Neural cell (in vitro differentiated cells): ENCODE measurements at regions not wholly inside any gene's neighbourhood (a gene's known extent, or its start where the extent isn't known, plus 50 kb on each side); places are given as distances from the start of the nearest gene placed in this dataset.

Experiments
- H2AFZ ChIP-seq: fragments of 200-600, 300-800 bp; sonication (generic), shearing (Covaris generic); 2 replicates; pipeline ENCODE4 v1.6.0; 2014; ENCODE audit warnings: low read depth, mild to moderate bottlenecking, antibody characterized with exemption, low read length, moderate library complexity
- H3F3A ChIP-seq: fragments of 200-600 bp; shearing (Covaris generic); 2 replicates; pipeline ENCODE4 v1.6.1; 2016; ENCODE audit warnings: mild to moderate bottlenecking, moderate library complexity, mixed read lengths, antibody characterized with exemption, low read length; ENCODE audit not compliant: insufficient read depth, poor library complexity, severe bottlenecking
- H3K27ac ChIP-seq: fragments of 200-600, 300-800 bp; sonication (generic), shearing (Covaris generic); 2 replicates; pipeline ENCODE4 v1.5.1; 2014; ENCODE audit warnings: mild to moderate bottlenecking, low read length, moderate library complexity
- H3K27me3 ChIP-seq: fragments of 300-800, 200-600 bp; sonication (generic), shearing (Covaris generic); 2 replicates; pipeline ENCODE4 v1.6.0; 2014; ENCODE audit warnings: mild to moderate bottlenecking, low read depth, low read length, moderate library complexity; ENCODE audit not compliant: insufficient read depth
- H3K36me3 ChIP-seq: fragments of 300-800, 200-600 bp; sonication (generic), shearing (Covaris generic); 2 replicates; pipeline ENCODE4 v1.5.1; 2014; ENCODE audit warnings: mild to moderate bottlenecking, antibody characterized with exemption, low read length, moderate library complexity; ENCODE audit not compliant: insufficient read depth
- H3K4me2 ChIP-seq: fragments of 300-800, 200-600 bp; sonication (generic), shearing (Covaris generic); 2 replicates; pipeline ENCODE4 v1.6.0; 2014; ENCODE audit warnings: mild to moderate bottlenecking, low read length
- H3K4me3 ChIP-seq: fragments of 300-800, 200-600 bp; sonication (generic), shearing (Covaris generic); 2 replicates; pipeline ENCODE4 v1.5.1; 2014; ENCODE audit warnings: mild to moderate bottlenecking, low read length, moderate library complexity
- H3K79me2 ChIP-seq: fragments of 200-600 bp; shearing (Covaris generic); replicated peaks from 2 replicates; pipeline ENCODE4 v1.6.0; 2014; ENCODE audit warnings: mild to moderate bottlenecking, low read length, moderate library complexity; ENCODE audit not compliant: insufficient read depth
- H3K9ac ChIP-seq: fragments of 300-800, 200-600 bp; sonication (generic), shearing (Covaris generic); 2 replicates; pipeline ENCODE4 v1.6.1; 2016; ENCODE audit warnings: mild to moderate bottlenecking, low read length, mixed read lengths
- H3K9me2 ChIP-seq: fragments of 200-600 bp; shearing (Covaris generic); 2 replicates; pipeline ENCODE4 v1.6.1; 2016; ENCODE audit warnings: mild to moderate bottlenecking, low read length, mixed read lengths; ENCODE audit not compliant: insufficient read depth
- H3K9me3 ChIP-seq: fragments of 200-600, 300-800 bp; sonication (generic), shearing (Covaris generic); 2 replicates; pipeline ENCODE4 v1.6.1; 2016; ENCODE audit warnings: mild to moderate bottlenecking, mixed run types, low read length, moderate library complexity, mixed read lengths
- H4K20me1 ChIP-seq: fragments of 200-600 bp; shearing (Covaris generic); 2 replicates; pipeline ENCODE4 v1.6.1; 2016; ENCODE audit warnings: mild to moderate bottlenecking, mixed run types; ENCODE audit not compliant: insufficient read depth
- EZH2 ChIP-seq: fragments of 200-600, 300-800 bp; shearing (Covaris generic), sonication (generic); IDR thresholded peaks from 2 replicates; pipeline ENCODE4 v1.6.1; 2014; ENCODE audit warnings: antibody characterized with exemption, low read length, borderline replicate concordance, mild to moderate bottlenecking; ENCODE audit not compliant: insufficient read depth, poor library complexity, severe bottlenecking
- MXI1 ChIP-seq: fragments of 450-650 bp; conservative IDR thresholded peaks from 2 replicates; pipeline ENCODE4 v1.6.1; 2014; ENCODE audit warnings: antibody characterized with exemption, mild to moderate bottlenecking; ENCODE audit not compliant: poor library complexity, severe bottlenecking
- RAD21 ChIP-seq: fragments of 450-650 bp; conservative IDR thresholded peaks from 2 replicates; pipeline ENCODE4 v1.6.1; 2014; ENCODE audit warnings: antibody characterized with exemption, mild to moderate bottlenecking, moderate library complexity
- TAF1 ChIP-seq: IDR thresholded peaks from 2 replicates; pipeline ENCODE4 v1.6.1; 2012; ENCODE audit warnings: low read depth
- TF ChIP-seq, protein P1 (sequence below): IDR thresholded peaks from 2 replicates; pipeline ENCODE4 v1.6.1; 2012; ENCODE audit warnings: borderline replicate concordance
- TF ChIP-seq, protein P2 (sequence below): fragments of 450-650 bp; IDR thresholded peaks from 2 replicates; pipeline ENCODE4 v1.5.1; 2014; ENCODE audit warnings: antibody characterized with exemption, mild to moderate bottlenecking, moderate library complexity; ENCODE audit not compliant: poor library complexity, severe bottlenecking

DNA sequence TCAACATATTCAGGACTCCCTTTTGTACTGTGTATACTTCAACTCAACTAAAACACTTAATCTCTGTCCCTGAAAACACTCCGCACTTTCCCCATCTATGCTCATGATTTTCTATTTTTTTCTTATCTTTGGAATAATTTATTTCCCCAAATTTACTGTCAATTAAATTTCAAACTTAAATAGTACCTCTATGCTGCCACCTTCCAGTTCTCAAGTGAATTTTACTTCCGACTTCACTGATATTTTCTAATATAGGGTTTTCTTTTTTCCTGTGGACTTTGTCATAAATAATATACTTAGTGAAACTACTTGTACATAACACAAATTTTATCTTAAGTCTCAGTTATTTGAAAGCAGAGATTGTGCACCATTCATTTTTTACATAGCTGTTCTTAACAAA, 1303.3 kb downstream of the OTOL1 start:
- Histone ChIP-seq H3K4me3 (no peak overlapping the region), H4K20me1 (no peaks in the 10 kb centered on the region)

DNA sequence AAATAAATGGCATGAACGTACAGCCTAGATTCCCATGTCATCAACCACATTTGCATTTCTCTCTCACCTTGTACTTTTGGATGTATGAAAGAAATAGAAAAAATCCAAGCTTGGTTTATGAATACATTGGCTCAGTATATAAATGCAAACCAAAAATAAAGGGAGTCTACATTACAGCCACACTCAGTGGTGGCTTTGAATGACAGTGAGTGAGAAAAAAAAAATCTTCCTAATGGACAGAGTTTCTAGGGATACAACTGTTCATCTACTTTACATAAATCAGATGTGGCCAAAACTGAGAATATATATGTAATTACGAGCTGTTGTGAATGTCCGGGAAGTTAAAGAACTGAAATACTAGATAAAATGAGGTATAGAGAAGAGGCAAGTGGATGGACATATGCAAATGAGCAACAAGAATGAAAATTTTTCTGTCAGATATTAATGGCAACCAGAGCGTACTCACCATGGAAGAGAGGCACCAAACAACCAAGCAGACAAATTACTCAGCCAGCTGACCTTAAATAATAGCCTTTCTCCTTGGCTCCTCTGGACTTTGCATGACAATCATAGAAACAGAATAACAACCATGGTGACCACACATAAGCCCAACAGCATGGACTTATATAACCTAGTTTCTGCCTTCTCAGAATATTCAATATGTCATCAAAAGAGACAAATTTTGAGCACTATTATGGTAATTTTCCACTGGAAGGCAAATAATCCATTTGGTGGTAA, 1305.8 kb downstream of the OTOL1 start:
- H3K36me3 ChIP-seq, result no peaks in the 10 kb centered on the region
- no peak overlapping the region for H3K9ac ChIP-seq
- TF ChIP-seq, protein P1, sequence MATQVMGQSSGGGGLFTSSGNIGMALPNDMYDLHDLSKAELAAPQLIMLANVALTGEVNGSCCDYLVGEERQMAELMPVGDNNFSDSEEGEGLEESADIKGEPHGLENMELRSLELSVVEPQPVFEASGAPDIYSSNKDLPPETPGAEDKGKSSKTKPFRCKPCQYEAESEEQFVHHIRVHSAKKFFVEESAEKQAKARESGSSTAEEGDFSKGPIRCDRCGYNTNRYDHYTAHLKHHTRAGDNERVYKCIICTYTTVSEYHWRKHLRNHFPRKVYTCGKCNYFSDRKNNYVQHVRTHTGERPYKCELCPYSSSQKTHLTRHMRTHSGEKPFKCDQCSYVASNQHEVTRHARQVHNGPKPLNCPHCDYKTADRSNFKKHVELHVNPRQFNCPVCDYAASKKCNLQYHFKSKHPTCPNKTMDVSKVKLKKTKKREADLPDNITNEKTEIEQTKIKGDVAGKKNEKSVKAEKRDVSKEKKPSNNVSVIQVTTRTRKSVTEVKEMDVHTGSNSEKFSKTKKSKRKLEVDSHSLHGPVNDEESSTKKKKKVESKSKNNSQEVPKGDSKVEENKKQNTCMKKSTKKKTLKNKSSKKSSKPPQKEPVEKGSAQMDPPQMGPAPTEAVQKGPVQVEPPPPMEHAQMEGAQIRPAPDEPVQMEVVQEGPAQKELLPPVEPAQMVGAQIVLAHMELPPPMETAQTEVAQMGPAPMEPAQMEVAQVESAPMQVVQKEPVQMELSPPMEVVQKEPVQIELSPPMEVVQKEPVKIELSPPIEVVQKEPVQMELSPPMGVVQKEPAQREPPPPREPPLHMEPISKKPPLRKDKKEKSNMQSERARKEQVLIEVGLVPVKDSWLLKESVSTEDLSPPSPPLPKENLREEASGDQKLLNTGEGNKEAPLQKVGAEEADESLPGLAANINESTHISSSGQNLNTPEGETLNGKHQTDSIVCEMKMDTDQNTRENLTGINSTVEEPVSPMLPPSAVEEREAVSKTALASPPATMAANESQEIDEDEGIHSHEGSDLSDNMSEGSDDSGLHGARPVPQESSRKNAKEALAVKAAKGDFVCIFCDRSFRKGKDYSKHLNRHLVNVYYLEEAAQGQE, result no peak
- no peak for TF ChIP-seq TAF1
- H2AFZ ChIP-seq, result no peak overlapping the region
- H3K9me3 ChIP-seq, result no peaks in the 10 kb centered on the region
- no peaks in the 10 kb centered on the region for H3K27me3 ChIP-seq
- H3K9me2 ChIP-seq, result no peaks in the 10 kb centered on the region
- no peaks in the 10 kb centered on the region for H3K79me2 ChIP-seq
- H3K4me2 ChIP-seq, result no peak overlapping the region
- H4K20me1 ChIP-seq, result no peaks in the 10 kb centered on the region
- no peak overlapping the region for H3K27ac ChIP-seq
- no peak overlapping the region for H3K4me3 ChIP-seq
- no peaks in the 10 kb centered on the region for H3F3A ChIP-seq

More for the DNA sequence above, 1303.3 kb downstream of the OTOL1 start:
- H3K27me3 ChIP-seq, result no peaks in the 10 kb centered on the region
- no peak overlapping the region for H3K4me2 ChIP-seq
- no peak for TF ChIP-seq EZH2
- TF ChIP-seq, protein P2, sequence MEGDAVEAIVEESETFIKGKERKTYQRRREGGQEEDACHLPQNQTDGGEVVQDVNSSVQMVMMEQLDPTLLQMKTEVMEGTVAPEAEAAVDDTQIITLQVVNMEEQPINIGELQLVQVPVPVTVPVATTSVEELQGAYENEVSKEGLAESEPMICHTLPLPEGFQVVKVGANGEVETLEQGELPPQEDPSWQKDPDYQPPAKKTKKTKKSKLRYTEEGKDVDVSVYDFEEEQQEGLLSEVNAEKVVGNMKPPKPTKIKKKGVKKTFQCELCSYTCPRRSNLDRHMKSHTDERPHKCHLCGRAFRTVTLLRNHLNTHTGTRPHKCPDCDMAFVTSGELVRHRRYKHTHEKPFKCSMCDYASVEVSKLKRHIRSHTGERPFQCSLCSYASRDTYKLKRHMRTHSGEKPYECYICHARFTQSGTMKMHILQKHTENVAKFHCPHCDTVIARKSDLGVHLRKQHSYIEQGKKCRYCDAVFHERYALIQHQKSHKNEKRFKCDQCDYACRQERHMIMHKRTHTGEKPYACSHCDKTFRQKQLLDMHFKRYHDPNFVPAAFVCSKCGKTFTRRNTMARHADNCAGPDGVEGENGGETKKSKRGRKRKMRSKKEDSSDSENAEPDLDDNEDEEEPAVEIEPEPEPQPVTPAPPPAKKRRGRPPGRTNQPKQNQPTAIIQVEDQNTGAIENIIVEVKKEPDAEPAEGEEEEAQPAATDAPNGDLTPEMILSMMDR, result no peak
- TF ChIP-seq, protein P1, result no peak
- no peak for TF ChIP-seq MXI1
- no peak for TF ChIP-seq TAF1
- no peak for TF ChIP-seq RAD21
- H3K36me3 ChIP-seq, result no peaks in the 10 kb centered on the region
- H3K27ac ChIP-seq, result no peak overlapping the region
- H2AFZ ChIP-seq, result no peak overlapping the region
- no peaks in the 10 kb centered on the region for H3K9me3 ChIP-seq
- H3K9ac ChIP-seq, result no peak overlapping the region
- no peaks in the 10 kb centered on the region for H3F3A ChIP-seq
- no peaks in the 10 kb centered on the region for H3K9me2 ChIP-seq
- no peaks in the 10 kb centered on the region for H3K79me2 ChIP-seq
